Adrenal gland (tissue), 9 donors: ENCODE measurements at regions not wholly inside any gene's neighbourhood (a gene's known extent, or its start where the extent isn't known, plus 50 kb on each side); places are given as distances from the start of the nearest gene placed in this dataset.

Source experiments
- DNase-seq, 7 donors: peaks; one replicate each; pipeline ENCODE4 v3.0.0-alpha.2; 2019 to 2020
- H3K27ac ChIP-seq, 5 donors: fragments of 200-600 bp; sonication (generic) in 4 of 5; 1 replicate in 3 of 5; 2 replicates in 2 of 5; pipeline versions ENCODE4 v1.5.1 to v1.8.0; 2016 to 2020; ENCODE audit warnings: mild to moderate bottlenecking in 1 of 5
- H3K27me3 ChIP-seq: fragments of 200-600 bp; 2 replicates; pipeline ENCODE4 v1.8.0; 2021
- H3K36me3 ChIP-seq, 2 donors: fragments of 200-600 bp; replicated peaks in 1 of 2; 1 replicate in 1 of 2; 2 replicates in 1 of 2; pipeline versions ENCODE4 v1.5.1 to v1.8.0; 2018 to 2022
- H3K4me1 ChIP-seq, 2 donors: fragments of 200-600 bp; replicated peaks in 1 of 2; 1 replicate in 1 of 2; 2 replicates in 1 of 2; pipeline versions ENCODE4 v1.5.1 to v1.8.0; 2018 to 2021
- H3K4me3 ChIP-seq, 4 donors: fragments of 200-600 bp; sonication (generic) in 3 of 4; one replicate each; pipeline ENCODE4 v1.5.1; 2016 to 2018
- H3K9me3 ChIP-seq, 3 donors: fragments of 200-600 bp; sonication (generic) in 1 of 3; replicated peaks in 1 of 3; 1 replicate in 2 of 3; 2 replicates in 1 of 3; pipeline versions ENCODE4 v1.5.1 to v1.8.0; 2016 to 2021
- CTCF ChIP-seq, 6 experiments: fragments of 450-650 bp in 4 of 6; fragments of 200-600 bp in 2 of 6; sonication (generic) in 1 of 6; IDR thresholded peaks; 1 replicate in 5 of 6; 2 replicates in 1 of 6; pipeline versions ENCODE4 v1.5.1 to v1.8.0; 2016 to 2021; ENCODE audit warnings: antibody characterized with exemption in 6 of 6, mild to moderate bottlenecking in 2 of 6, moderate library complexity in 1 of 6
- POLR2A ChIP-seq, 2 donors: fragments of 450-650 bp; IDR thresholded peaks; one replicate each; pipeline ENCODE4 v1.6.1; 2017; ENCODE audit warnings: antibody characterized with exemption in 2 of 2, mild to moderate bottlenecking in 2 of 2, moderate library complexity in 1 of 2
- WGBS, 4 donors: extraction: QIAGEN DNeasy Blood & Tissue Kit in 2 of 4; methylation state at CpG; one replicate each; pipeline versions ENCODE4 v1.1.5 to v1.1.7; 2013 to 2017; 5-methylcytosine and 5-hydroxymethylcytosine counted together
- intact Hi-C, 2 donors: fragments of 100-400 bp; cut with DNase I; formaldehyde crosslinking; loops; one replicate each; pipeline versions ENCODE4 v1.14.1 to v1.15.0; 2022 to 2023
- donor health status: healthy with polysubstance abuse.
- donor health status: Bipolar disorder and iron deficiency.
- donor health status: DM: yes; HTN: yes; CAD: no.
- donor health status: DM: no; HTN: no; CAD: no.
- donor health status: DM: no; HTN: no; CAD: no.

- Histone ChIP-seq H3K27me3 (no peaks in the 10 kb centered on the region), H3K4me3 (no peak overlapping the region), H3K27ac (no peak overlapping the region), H3K4me1 (no peaks in the 10 kb centered on the region), H3K9me3 (no peaks in the 10 kb centered on the region), H3K36me3 (no peaks in the 10 kb centered on the region)
- intact Hi-C loops = no loop called here
- TF ChIP-seq CTCF (IDR thresholded peaks at IDR 0.05) = no peak
- no peak for TF ChIP-seq POLR2A (IDR thresholded peaks at IDR 0.05)
- no peak for DNase-seq
- WGBS, 4 donors = 48 to 60% (median 54%) methylated on average over 2 of the region's 2 CpGs
Measured at GRCh38 chr16:20241321-20241720, 86.0 kb downstream of the GP2 start.

- Histone ChIP-seq H3K9me3 (no peaks in the 10 kb centered on the region), H3K27ac (no peak overlapping the region), H3K36me3 (no peaks in the 10 kb centered on the region), H3K27me3 (no peaks in the 10 kb centered on the region), H3K4me1 (no peaks in the 10 kb centered on the region), H3K4me3 (no peak overlapping the region)
- intact Hi-C loops = no loop called here
- DNase-seq = no peak
- WGBS, 4 donors = 61 to 67% (median 63%) methylated on average over 7 of the region's 7 CpGs
- TF ChIP-seq CTCF (IDR thresholded peaks at IDR 0.05) (no peak), POLR2A (IDR thresholded peaks at IDR 0.05) (no peak)
Measured at GRCh38 chr16:20236579-20237289, 90.6 kb downstream of the GP2 start.

GRCh38 chr16:20225228-20225733 is 102.0 kb downstream of the GP2 start:
- no peaks in the 10 kb centered on the region for H3K4me1 ChIP-seq
- H3K9me3 ChIP-seq = no peaks in the 10 kb centered on the region
- no peak for DNase-seq
- H3K4me3 ChIP-seq = no peak overlapping the region
- intact Hi-C loops = no loop called here
- no peak overlapping the region for H3K27ac ChIP-seq
- WGBS, 4 donors = 71 to 80% (median 76%) methylated on average over 4 of the region's 4 CpGs
- H3K36me3 ChIP-seq = no peaks in the 10 kb centered on the region
- no peak for TF ChIP-seq POLR2A (IDR thresholded peaks at IDR 0.05)
- TF ChIP-seq CTCF (IDR thresholded peaks at IDR 0.05) = no peak
- H3K27me3 ChIP-seq = no peaks in the 10 kb centered on the region

GRCh38 chr16:20221208-20221607 is 106.1 kb downstream of the GP2 start:
- intact Hi-C loops = no loop called here
- 60 to 73% (median 66%) methylated on average over 6 of the region's 6 CpGs for WGBS, 4 donors

More at GRCh38 chr16:20221208-20221607, 106.1 kb downstream of the GP2 start:
- Histone ChIP-seq H3K27me3 (no peaks in the 10 kb centered on the region), H3K27ac (no peak overlapping the region), H3K4me3 (no peak overlapping the region), H3K9me3 (no peaks in the 10 kb centered on the region), H3K36me3 (no peaks in the 10 kb centered on the region), H3K4me1 (no peaks in the 10 kb centered on the region)
- TF ChIP-seq CTCF (IDR thresholded peaks at IDR 0.05) = no peak
- no peak for TF ChIP-seq POLR2A (IDR thresholded peaks at IDR 0.05)
- no peak for DNase-seq
